T-helper 22 cell (primary cell): ENCODE measurements at regions not wholly inside any gene's neighbourhood (a gene's known extent, or its start where the extent isn't known, plus 50 kb on each side); places are given as distances from the start of the nearest gene placed in this dataset.

Experiments
- DNase-seq: peaks from one replicate; pipeline ENCODE4 v3.0.0-alpha.2; 2020; ENCODE audit warnings: low read depth

DNA sequence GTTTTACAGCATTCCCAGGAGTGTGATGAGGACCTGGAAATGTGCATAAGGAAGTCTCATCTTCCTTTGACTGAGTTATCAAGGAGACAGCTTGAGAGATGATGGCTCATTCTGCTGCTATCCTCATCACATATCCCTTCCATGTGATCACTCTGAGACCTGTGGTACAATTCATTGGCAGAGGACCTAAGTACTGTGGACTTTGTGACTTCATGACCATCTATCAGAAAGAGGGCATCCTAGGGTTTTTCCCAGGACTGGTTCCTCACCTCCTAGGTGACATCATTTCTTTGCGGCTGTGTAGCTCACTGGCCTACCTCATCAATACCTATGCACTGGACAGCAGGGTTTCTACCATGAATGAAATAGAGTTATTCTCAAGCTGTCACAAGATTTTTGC, 172.1 kb upstream of the PLEKHG7 start:
- DNase-seq, result no peak

- DNase-seq, result no peak
Measured at GRCh38 chr12:92529944-92530343, 172.8 kb upstream of the PLEKHG7 start.

DNA sequence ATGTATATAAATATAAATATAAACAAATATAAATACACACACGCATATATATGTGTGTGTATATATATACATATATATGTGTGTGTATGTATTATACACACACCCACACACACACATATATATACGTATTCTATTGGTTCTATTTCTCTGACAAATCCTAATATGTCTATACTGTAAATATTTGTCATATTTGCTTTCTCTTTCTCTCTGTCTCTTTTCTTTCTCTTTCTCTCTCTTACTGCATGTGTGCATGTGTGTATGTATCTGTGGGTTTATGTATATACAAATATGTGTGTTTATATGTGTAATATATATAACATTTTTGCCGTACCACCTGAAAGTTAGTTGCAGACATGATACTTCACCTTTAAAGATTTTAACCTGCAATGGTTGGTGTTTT, 174.2 kb upstream of the PLEKHG7 start:
- DNase-seq, result no peak

- no peak for DNase-seq
Measured at GRCh38 chr12:92528097-92528496, 174.7 kb upstream of the PLEKHG7 start.

GRCh38 chr12:92524489-92524888, 178.3 kb upstream of the PLEKHG7 start:
- DNase-seq, result no peak

GRCh38 chr12:92520511-92520910, 182.3 kb upstream of the PLEKHG7 start:
- no peak for DNase-seq

DNA sequence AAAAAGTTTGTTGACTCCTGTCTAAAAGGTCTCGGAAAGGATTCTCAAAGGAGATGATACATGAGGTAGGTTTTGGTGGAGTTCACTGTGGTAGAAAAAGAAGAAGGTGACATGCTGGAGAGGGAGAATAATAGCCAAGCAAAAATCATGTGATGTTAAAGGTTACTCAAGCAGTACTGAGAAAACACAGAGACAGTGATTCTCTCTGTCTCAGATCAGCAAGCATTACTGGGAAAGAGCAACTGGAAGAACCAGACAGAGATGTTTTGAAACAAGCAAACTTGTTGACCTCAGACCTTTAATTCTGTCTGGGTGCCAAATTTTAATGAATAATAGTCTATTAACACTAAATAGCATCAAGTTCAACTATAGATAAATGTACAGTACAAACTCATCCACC, 183.5 kb upstream of the PLEKHG7 start:
- no peak for DNase-seq

DNA sequence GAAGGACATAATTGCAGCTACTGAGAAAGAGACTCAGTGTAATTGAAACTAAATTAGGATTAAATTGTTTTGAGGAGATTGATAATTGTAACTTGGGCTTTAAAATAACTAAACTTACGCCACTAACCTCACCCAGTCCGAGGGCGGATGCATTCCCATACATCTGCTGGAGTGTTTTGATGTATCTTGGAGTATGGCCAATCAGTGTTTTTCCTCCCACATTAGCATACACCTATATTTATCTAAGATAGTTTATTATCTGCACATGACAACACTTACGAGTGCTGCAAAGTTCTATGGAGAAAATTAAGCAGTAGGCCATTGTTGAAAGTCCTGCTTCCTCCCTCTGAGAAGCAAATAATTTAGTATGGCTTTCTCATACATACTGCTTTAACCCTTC, 184.7 kb upstream of the PLEKHG7 start:
- no peak for DNase-seq

GRCh38 chr12:92516277-92516600, 186.6 kb upstream of the PLEKHG7 start:
- DNase-seq, result no peak

GRCh38 chr12:92513231-92513730, 189.5 kb upstream of the PLEKHG7 start:
- no peak for DNase-seq

GRCh38 chr12:92511786-92512185, 191.0 kb upstream of the PLEKHG7 start:
- no peak for DNase-seq

DNA sequence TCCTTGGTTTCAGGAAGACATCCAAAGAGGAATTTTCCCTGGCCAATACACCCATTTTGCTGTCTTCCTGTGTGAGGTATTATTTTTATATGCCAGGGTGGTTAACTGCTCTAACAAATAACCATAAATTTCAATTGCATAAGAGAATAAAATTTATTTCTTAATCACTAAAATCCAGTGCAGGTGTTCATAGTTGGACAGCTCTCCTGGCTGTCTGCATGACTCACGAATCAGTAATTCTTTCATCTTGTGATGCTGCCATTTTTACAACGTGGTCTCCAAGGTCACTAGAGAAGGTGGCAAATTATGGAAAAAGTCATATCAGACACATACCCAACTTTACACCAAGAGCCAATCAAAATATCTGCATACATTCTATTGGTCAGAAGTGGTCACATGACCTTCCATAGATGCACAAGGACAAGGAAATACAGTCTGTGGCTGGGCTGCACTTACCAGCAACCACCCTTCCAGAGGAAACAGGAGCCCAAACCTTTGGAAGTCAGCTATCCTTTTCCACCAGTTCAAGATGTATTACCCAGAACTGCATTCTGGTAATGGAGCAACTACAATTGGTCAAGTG, 193.5 kb upstream of the PLEKHG7 start:
- no peak for DNase-seq

- no peak for DNase-seq
Measured at GRCh38 chr12:92506891-92507290, 195.9 kb upstream of the PLEKHG7 start.

GRCh38 chr12:92506460-92506859, 196.3 kb upstream of the PLEKHG7 start:
- no peak for DNase-seq

DNA sequence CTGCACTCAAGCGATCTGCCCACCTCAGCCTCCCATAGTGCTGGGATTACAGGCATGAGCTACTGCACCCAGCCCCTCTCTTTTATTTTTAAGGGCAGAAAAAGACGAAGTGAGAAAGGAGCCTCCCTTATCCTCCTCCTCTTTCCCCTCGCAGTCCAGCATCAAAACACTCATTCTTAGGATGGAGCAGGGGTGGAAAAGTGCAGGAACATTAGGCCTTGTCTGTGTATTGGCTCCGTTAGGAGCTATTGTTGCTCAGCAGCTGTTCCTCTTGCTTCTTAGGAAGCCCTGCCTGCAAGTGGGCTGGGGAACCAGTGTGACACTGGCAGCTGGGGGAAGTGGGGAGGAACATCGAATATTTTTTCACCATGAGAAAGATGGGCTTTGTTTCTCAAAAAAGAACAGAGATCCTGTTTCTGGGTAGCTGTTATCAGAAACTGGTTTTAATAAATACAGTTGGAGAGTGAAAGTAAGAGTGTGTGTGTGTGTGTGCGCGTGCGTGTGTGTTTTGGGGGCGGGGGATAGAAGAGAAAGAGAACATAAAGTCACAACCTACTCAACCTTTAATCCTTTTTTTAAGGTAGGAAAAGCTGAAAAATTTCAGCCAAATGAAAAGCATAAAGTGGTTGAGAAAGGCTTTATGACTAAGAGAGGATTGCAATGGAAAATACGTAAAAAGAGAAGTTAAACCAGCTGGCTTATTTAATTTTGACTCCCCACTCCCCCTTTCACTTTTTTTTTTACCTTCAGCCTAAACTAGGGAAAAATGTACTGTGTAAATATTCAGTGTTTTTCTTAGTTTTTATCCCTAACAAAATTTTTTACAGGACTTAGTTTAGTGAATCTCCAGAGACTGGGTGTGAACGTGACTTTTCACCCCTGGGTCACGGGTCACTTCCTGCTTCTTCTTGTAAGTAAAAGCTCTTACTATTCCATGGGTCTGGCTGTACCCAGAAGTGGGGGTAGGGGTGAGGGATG, 197.2 kb upstream of the PLEKHG7 start:
- no peak for DNase-seq

DNA sequence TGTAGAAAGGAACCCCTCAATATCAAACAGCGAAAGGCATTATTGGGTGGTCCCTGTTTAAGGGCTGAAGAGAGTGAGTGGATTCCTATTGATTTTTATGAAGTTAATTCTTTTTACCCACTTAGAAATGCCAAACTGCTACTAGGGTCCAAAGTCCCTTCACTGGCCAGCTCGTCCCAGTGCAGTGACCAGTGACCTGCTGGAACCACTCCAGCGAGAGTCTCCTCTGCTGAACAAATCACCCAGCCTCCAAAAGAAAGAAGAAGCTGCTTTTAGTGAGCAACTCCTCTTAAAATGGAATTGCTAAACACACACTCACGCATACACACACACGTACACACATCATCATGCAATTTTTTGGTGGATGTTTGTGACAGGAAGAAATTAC, 198.2 kb upstream of the PLEKHG7 start:
- no peak for DNase-seq

- no peak for DNase-seq
Measured at GRCh38 chr12:92503971-92504593, 198.7 kb upstream of the PLEKHG7 start.

GRCh38 chr12:92503029-92503931, 199.5 kb upstream of the PLEKHG7 start:
- DNase-seq, result no peak

DNA sequence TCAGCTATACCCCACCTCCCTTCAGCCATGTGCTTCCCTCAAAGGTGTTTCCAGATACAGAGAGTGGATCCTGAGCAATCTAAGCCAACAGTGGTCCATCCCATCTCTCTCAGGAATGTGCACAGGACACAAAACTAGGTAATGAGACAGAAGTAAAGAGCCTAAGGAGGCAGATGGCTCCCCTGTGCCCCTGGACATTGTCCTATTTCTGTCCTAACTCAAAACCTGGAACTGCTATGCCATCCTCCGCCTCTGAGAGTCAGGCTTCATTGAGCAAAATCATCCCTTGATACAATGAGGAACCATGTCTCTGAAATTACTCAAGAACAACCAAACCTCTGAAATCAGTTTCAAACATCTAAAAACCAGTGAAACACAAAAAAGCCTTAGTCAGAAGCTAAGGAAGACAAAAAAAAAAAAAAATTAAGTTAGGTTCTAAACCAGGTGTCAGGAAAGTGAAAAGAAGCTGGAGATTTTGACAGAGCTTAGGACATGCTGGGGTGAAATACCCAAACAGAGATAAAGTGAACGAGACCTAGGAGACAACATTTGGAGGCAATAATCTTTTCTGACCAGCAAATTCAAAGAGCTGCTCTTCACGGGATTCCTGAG, 200.3 kb upstream of the PLEKHG7 start:
- no peak for DNase-seq

GRCh38 chr12:92496790-92497189, 206.0 kb upstream of the PLEKHG7 start:
- no peak for DNase-seq

GRCh38 chr12:92495108-92495507, 207.7 kb upstream of the PLEKHG7 start:
- no peak for DNase-seq

GRCh38 chr12:92493816-92494215, 209.0 kb upstream of the PLEKHG7 start:
- DNase-seq, result no peak
